HepG2 (cell line): ENCODE measurements at regions not wholly inside any gene's neighbourhood (a gene's known extent, or its start where the extent isn't known, plus 50 kb on each side); places are given as distances from the start of the nearest gene placed in this dataset.

ENCODE experiments used
- ATAC-seq: fragments of 200-7000 bp; cut with Tn5 transposase; 3 replicates; pipeline ENCODE4 v1.9.1; 2020; ENCODE audit warnings: mild to moderate bottlenecking, moderate library complexity
- BruUV-seq: library from RNA; stranded (reverse); fragments of 400-500 nt; replicated peaks from 2 replicates; lab custom pipeline; 2021; lab: Mats Ljungman, UMichigan
- CTCF ChIA-PET: fragments of 300-600 bp; formaldehyde crosslinking; extraction: SDS; loops from one replicate; lab custom pipeline; 2021; ENCODE audit warnings: low total read pairs, inconsistent platforms, low intra/inter-chr PET ratio; lab: Yijun Ruan, JAX
- POLR2A ChIA-PET: fragments of 350-600 bp; sonication (Branson Sonifier 250); formaldehyde crosslinking; loops from one replicate; lab custom pipeline; 2020; ENCODE audit warnings: antibody characterized with exemption, inconsistent platforms; lab: Yijun Ruan, JAX
- DNase-seq: peaks from one replicate; pipeline ENCODE4 v3.0.0-alpha.2; 2015; ENCODE audit warnings: low spot score
- FAIRE-seq: peaks from 3 replicates; lab custom pipeline; 2011; peaks lifted over from hg19 to GRCh38; lab: Jason Lieb, UNC
- H2AFZ ChIP-seq: one replicate; pipeline ENCODE4 v1.6.1; 2011; ENCODE audit warnings: low read length, inconsistent platforms
- H3K27ac ChIP-seq: fragments of 300-600 bp; 3 replicates; pipeline ENCODE4 v1.8.0; 2011; ENCODE audit warnings: mixed run types, mild to moderate bottlenecking, mixed read lengths, low read length, inconsistent platforms; ENCODE audit not compliant: insufficient read depth; ENCODE audit errors: extremely low read length
- H3K27me3 ChIP-seq, 2 experiments: fragments of 200-600 bp in 1 of 2; 2 replicates in 1 of 2; 3 replicates in 1 of 2; pipeline versions ENCODE4 v1.6.0 to v1.8.0; 2011; ENCODE audit warnings: low read length in 2 of 2, mild to moderate bottlenecking in 2 of 2, moderate library complexity in 2 of 2, inconsistent platforms in 1 of 2; ENCODE audit not compliant: insufficient read depth in 2 of 2, control insufficient read depth in 1 of 2
- H3K36me3 ChIP-seq, 2 experiments: fragments of 200-600 bp in 1 of 2; replicated peaks in 1 of 2; 2 replicates in 1 of 2; 3 replicates in 1 of 2; pipeline versions ENCODE4 v1.5.1 to v1.8.0; 2011; ENCODE audit warnings: low read length in 2 of 2, inconsistent platforms in 1 of 2; ENCODE audit not compliant: insufficient read depth in 2 of 2, control insufficient read depth in 1 of 2
- H3K4me1 ChIP-seq: 2 replicates; pipeline ENCODE4 v1.5.1; 2012; ENCODE audit warnings: low read length, inconsistent platforms; ENCODE audit not compliant: insufficient read depth
- H3K4me2 ChIP-seq: 2 replicates; pipeline ENCODE4 v1.6.0; 2011; ENCODE audit warnings: low read depth, low read length, inconsistent platforms
- H3K4me3 ChIP-seq, 3 experiments: fragments of 200-600 bp in 1 of 3; sonication (generic), shearing (Covaris generic) in 1 of 3; replicated peaks in 1 of 3; 2 replicates each; pipeline ENCODE4 v1.5.1; 2011 to 2016; ENCODE audit warnings: low read length in 3 of 3, inconsistent platforms in 2 of 3, low read depth in 2 of 3, mild to moderate bottlenecking in 2 of 3, control low read depth in 1 of 3, mixed read lengths in 1 of 3; ENCODE audit not compliant: insufficient read depth in 1 of 3
- H3K79me2 ChIP-seq: one replicate; pipeline ENCODE4 v1.6.1; 2011; ENCODE audit warnings: low read length, inconsistent platforms; ENCODE audit not compliant: insufficient read depth
- H3K9ac ChIP-seq: 2 replicates; pipeline ENCODE4 v1.6.0; 2011; ENCODE audit warnings: mild to moderate bottlenecking, low read depth, low read length, inconsistent platforms; ENCODE audit not compliant: insufficient read depth
- H3K9me3 ChIP-seq: 2 replicates; pipeline ENCODE4 v1.5.1; 2012; ENCODE audit warnings: mild to moderate bottlenecking, low read length
- H4K20me1 ChIP-seq: 2 replicates; pipeline ENCODE4 v1.6.0; 2011; ENCODE audit warnings: inconsistent platforms, mild to moderate bottlenecking, low read length, moderate library complexity; ENCODE audit not compliant: insufficient read depth
- BHLHE40 ChIP-seq: IDR thresholded peaks from 2 replicates; pipeline ENCODE4 v1.6.1; 2011; ENCODE audit warnings: low read length, improper control_type of control experiment
- CBX5 ChIP-seq: sonication (generic); formaldehyde crosslinking; IDR thresholded peaks from 2 replicates; pipeline ENCODE4 v1.4.0; 2020; ENCODE audit warnings: missing genetic modification reagents, borderline replicate concordance
- GATAD2A ChIP-seq: IDR thresholded peaks from 2 replicates; pipeline ENCODE4 v1.6.1; 2016
- HOXA7 ChIP-seq: sonication (generic); formaldehyde crosslinking; IDR thresholded peaks from 2 replicates; pipeline ENCODE4 v1.8.1; 2022; ENCODE audit warnings: mild to moderate bottlenecking, missing genetic modification reagents, moderate library complexity
- KLF12 ChIP-seq: sonication (generic); formaldehyde crosslinking; IDR thresholded peaks from 2 replicates; pipeline ENCODE4 v1.4.0; 2020; ENCODE audit warnings: missing genetic modification reagents, borderline replicate concordance
- PAF1 ChIP-seq: IDR thresholded peaks from 2 replicates; pipeline ENCODE4 v1.6.1; 2016; ENCODE audit warnings: missing genetic modification reagents, missing compliant biosample characterization
- POLR2AphosphoS2 ChIP-seq: IDR thresholded peaks from 2 replicates; pipeline ENCODE4 v1.6.1; 2011; ENCODE audit warnings: low read depth, low read length, improper control_type of control experiment
- RBFOX2 ChIP-seq: fragments of 200-400 bp; formaldehyde crosslinking; IDR thresholded peaks from 2 replicates; pipeline ENCODE4 v1.6.1; 2017; ENCODE audit warnings: low read depth, mild to moderate bottlenecking, low read length
- ZBTB1 ChIP-seq: sonication (generic); formaldehyde crosslinking; IDR thresholded peaks from 2 replicates; pipeline ENCODE4 v1.4.0; 2020; ENCODE audit warnings: missing genetic modification reagents, borderline replicate concordance
- ZFP90 ChIP-seq: sonication (generic); formaldehyde crosslinking; IDR thresholded peaks from 2 replicates; pipeline ENCODE4 v1.8.0; 2022; ENCODE audit warnings: missing genetic modification reagents, mild to moderate bottlenecking, inconsistent platforms, borderline replicate concordance
- ZNF468 ChIP-seq: sonication (generic); formaldehyde crosslinking; IDR thresholded peaks from 2 replicates; pipeline ENCODE4 v1.8.0; 2022; ENCODE audit warnings: mild to moderate bottlenecking, moderate library complexity, missing genetic modification reagents
- ZNF543 ChIP-seq: sonication (generic); formaldehyde crosslinking; IDR thresholded peaks from 2 replicates; pipeline ENCODE4 v1.4.0; 2020; ENCODE audit warnings: mild to moderate bottlenecking, missing genetic modification reagents
- ZNF629 ChIP-seq: sonication (generic); formaldehyde crosslinking; conservative IDR thresholded peaks from 2 replicates; pipeline ENCODE4 v1.5.0; 2020; ENCODE audit warnings: missing genetic modification reagents
- WGBS: methylation state at CpG from one replicate; pipeline ENCODE4 v1.1.6; 2017; ENCODE audit warnings: low lambda C conversion rate; 5-methylcytosine and 5-hydroxymethylcytosine counted together
- in situ Hi-C: cut with HindIII; loops from 2 replicates; pipeline ENCODE4 v1.10.0; 2017; ENCODE audit warnings: low pct_unique_long_range_greater_than_20kb; ENCODE audit not compliant: extremely low pct_ligation_motif_present
- intact Hi-C: fragments of 100-400 bp; cut with micrococcal nuclease; formaldehyde crosslinking; loops from one replicate; pipeline ENCODE4 v1.10.0; 2022; ENCODE audit not compliant: unreplicated experiment
- TF ChIP-seq, protein P1 (sequence below): sonication (generic); formaldehyde crosslinking; IDR thresholded peaks from 2 replicates; pipeline ENCODE4 v1.9.0; 2021; ENCODE audit warnings: missing genetic modification reagents, borderline replicate concordance
- TF ChIP-seq, protein P2 (sequence below): sonication (generic); formaldehyde crosslinking; IDR thresholded peaks from 2 replicates; pipeline ENCODE4 v1.4.0; 2020; ENCODE audit warnings: missing genetic modification reagents, borderline replicate concordance
- TF ChIP-seq, protein P3 (sequence below): sonication (generic); formaldehyde crosslinking; IDR thresholded peaks from 2 replicates; pipeline ENCODE4 v1.4.0; 2020; ENCODE audit warnings: low read depth, mild to moderate bottlenecking, missing genetic modification reagents

DNA sequence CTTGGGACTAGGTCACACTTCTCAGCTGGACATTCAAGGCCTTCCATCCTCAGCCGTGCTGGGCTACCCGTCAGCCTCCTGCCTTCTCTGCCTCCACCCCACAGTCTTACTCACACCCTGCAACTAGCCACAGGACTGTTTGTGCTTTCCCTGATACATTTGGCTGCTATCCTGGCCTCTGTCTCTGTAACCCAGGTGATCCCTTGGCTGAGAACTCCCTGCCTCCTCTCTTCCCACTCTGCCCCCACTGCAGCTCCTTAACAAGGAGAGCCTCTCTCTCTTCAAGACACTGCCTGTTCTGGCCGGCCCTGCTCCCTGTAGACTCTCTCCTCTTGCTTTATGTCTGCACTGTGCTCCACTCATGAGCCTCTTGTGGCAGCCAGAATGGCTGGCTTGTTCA is 120.6 kb downstream of the MSX2 start:
- POLR2A ChIA-PET = no interaction called here
- H3K27ac ChIP-seq = no peak overlapping the region
- H3K9ac ChIP-seq = no peak overlapping the region
- no peaks in the 10 kb centered on the region for H3K36me3 ChIP-seq
- H3K4me1 ChIP-seq = no peaks in the 10 kb centered on the region
- 5% methylated on average over 3 of the region's 3 CpGs for WGBS
- no peak for ATAC-seq
- no peak for DNase-seq
- CTCF ChIA-PET = no interaction called here
- no peaks in the 10 kb centered on the region for H3K9me3 ChIP-seq
- TF ChIP-seq ZFP90 (CRISPR knock-in tag) (no peak), BHLHE40 (no peak), ZNF468 (CRISPR knock-in tag) (no peak), GATAD2A (CRISPR knock-in tag) (no peak), ZBTB1 (CRISPR knock-in tag) (no peak), CBX5 (CRISPR knock-in tag) (no peak), ZNF543 (CRISPR knock-in tag) (no peak), PAF1 (CRISPR knock-in tag) (no peak), KLF12 (CRISPR knock-in tag) (no peak), POLR2AphosphoS2 (no peak), HOXA7 (CRISPR knock-in tag) (no peak), RBFOX2 (no peak), ZNF629 (CRISPR knock-in tag) (no peak)
- TF ChIP-seq, protein P1, sequence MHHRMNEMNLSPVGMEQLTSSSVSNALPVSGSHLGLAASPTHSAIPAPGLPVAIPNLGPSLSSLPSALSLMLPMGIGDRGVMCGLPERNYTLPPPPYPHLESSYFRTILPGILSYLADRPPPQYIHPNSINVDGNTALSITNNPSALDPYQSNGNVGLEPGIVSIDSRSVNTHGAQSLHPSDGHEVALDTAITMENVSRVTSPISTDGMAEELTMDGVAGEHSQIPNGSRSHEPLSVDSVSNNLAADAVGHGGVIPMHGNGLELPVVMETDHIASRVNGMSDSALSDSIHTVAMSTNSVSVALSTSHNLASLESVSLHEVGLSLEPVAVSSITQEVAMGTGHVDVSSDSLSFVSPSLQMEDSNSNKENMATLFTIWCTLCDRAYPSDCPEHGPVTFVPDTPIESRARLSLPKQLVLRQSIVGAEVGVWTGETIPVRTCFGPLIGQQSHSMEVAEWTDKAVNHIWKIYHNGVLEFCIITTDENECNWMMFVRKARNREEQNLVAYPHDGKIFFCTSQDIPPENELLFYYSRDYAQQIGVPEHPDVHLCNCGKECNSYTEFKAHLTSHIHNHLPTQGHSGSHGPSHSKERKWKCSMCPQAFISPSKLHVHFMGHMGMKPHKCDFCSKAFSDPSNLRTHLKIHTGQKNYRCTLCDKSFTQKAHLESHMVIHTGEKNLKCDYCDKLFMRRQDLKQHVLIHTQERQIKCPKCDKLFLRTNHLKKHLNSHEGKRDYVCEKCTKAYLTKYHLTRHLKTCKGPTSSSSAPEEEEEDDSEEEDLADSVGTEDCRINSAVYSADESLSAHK (CRISPR knock-in tag) = no peak
- TF ChIP-seq, protein P2, sequence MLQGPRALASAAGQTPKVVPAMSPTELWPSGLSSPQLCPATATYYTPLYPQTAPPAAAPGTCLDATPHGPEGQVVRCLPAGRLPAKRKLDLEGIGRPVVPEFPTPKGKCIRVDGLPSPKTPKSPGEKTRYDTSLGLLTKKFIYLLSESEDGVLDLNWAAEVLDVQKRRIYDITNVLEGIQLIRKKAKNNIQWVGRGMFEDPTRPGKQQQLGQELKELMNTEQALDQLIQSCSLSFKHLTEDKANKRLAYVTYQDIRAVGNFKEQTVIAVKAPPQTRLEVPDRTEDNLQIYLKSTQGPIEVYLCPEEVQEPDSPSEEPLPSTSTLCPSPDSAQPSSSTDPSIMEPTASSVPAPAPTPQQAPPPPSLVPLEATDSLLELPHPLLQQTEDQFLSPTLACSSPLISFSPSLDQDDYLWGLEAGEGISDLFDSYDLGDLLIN (CRISPR knock-in tag) = no peak
- TF ChIP-seq, protein P3, sequence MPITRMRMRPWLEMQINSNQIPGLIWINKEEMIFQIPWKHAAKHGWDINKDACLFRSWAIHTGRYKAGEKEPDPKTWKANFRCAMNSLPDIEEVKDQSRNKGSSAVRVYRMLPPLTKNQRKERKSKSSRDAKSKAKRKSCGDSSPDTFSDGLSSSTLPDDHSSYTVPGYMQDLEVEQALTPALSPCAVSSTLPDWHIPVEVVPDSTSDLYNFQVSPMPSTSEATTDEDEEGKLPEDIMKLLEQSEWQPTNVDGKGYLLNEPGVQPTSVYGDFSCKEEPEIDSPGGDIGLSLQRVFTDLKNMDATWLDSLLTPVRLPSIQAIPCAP (CRISPR knock-in tag) = no peak
- H3K4me2 ChIP-seq = no peak overlapping the region
- H3K4me3 ChIP-seq = no peak overlapping the region
- H4K20me1 ChIP-seq = no peaks in the 10 kb centered on the region
- intact Hi-C loops = no loop called here
- H3K27me3 ChIP-seq = peaks cover 0 to 7% of the 10 kb centered on the region in 2 experiments; a peak in 1 of 5 replicates
- no peaks in the 10 kb centered on the region for H3K79me2 ChIP-seq
- BruUV-seq = no TSS peak
- FAIRE-seq = no peak
- in situ Hi-C loops = no loop called here
- H2AFZ ChIP-seq = no peak overlapping the region
